ENCODE measurements at regions not wholly inside any gene's neighbourhood (a gene's known extent, or its start where the extent isn't known, plus 50 kb on each side); places are given as distances from the start of the nearest gene placed in this dataset.

- H3K4me1 ChIP-seq (ENCODE audit: control insufficient read depth, insufficient read depth, low read length), result no peaks in the 10 kb centered on the region
- peaks cover 2% of the 10 kb centered on the region for H3K9me3 ChIP-seq (replicated peaks; ENCODE audit: control insufficient read depth, low read depth, low read length)
- no peak overlapping the region for H3K27ac ChIP-seq (ENCODE audit: low read length)
- no peaks in the 10 kb centered on the region for H3K36me3 ChIP-seq (ENCODE audit: control insufficient read depth, insufficient read depth, low read length)
- H3K27me3 ChIP-seq (ENCODE audit: control insufficient read depth, insufficient read depth, low read length), result peaks cover 4% of the 10 kb centered on the region
- WGBS (ENCODE audit: insufficient coverage), result 14% methylated on average over 1 of the region's 6 CpGs
- DNase-seq, result no peak
- H3K4me3 ChIP-seq (ENCODE audit: low read length), result no peak overlapping the region
These were observed 265.9 kb downstream of the SHQ1 start for GRCh38 chr3:72582211-72582878.

GRCh38 chr3:72580900-72581299, 267.3 kb downstream of the SHQ1 start:
- no peak overlapping the region for H3K27ac ChIP-seq (ENCODE audit: low read length)
- H3K27me3 ChIP-seq (ENCODE audit: control insufficient read depth, insufficient read depth, low read length), result peaks cover 4% of the 10 kb centered on the region
- no CpG with 5 or more reads among the region's 2 CpGs for WGBS (ENCODE audit: insufficient coverage)
- H3K4me1 ChIP-seq (ENCODE audit: control insufficient read depth, insufficient read depth, low read length), result no peaks in the 10 kb centered on the region
- H3K36me3 ChIP-seq (ENCODE audit: control insufficient read depth, insufficient read depth, low read length), result no peaks in the 10 kb centered on the region
- no peak overlapping the region for H3K4me3 ChIP-seq (ENCODE audit: low read length)
- peaks cover 2% of the 10 kb centered on the region for H3K9me3 ChIP-seq (replicated peaks; ENCODE audit: control insufficient read depth, low read depth, low read length)
- DNase-seq, result no peak

- Histone ChIP-seq H3K9me3 (replicated peaks; ENCODE audit: control insufficient read depth, low read depth, low read length) (peaks cover 2% of the 10 kb centered on the region), H3K4me1 (ENCODE audit: control insufficient read depth, insufficient read depth, low read length) (no peaks in the 10 kb centered on the region), H3K36me3 (ENCODE audit: control insufficient read depth, insufficient read depth, low read length) (no peaks in the 10 kb centered on the region), H3K27ac (ENCODE audit: low read length) (no peak overlapping the region), H3K27me3 (ENCODE audit: control insufficient read depth, insufficient read depth, low read length) (peaks cover 4% of the 10 kb centered on the region), H3K4me3 (ENCODE audit: low read length) (no peak overlapping the region)
- DNase-seq, result no peak
- 94% methylated on average over 2 of the region's 4 CpGs for WGBS (ENCODE audit: insufficient coverage)
These were observed 267.9 kb downstream of the SHQ1 start for GRCh38 chr3:72580246-72580756.

- Histone ChIP-seq H3K4me3 (ENCODE audit: low read length) (no peak overlapping the region), H3K27ac (ENCODE audit: low read length) (no peak overlapping the region), H3K27me3 (ENCODE audit: control insufficient read depth, insufficient read depth, low read length) (peaks cover 4% of the 10 kb centered on the region), H3K4me1 (ENCODE audit: control insufficient read depth, insufficient read depth, low read length) (no peaks in the 10 kb centered on the region), H3K36me3 (ENCODE audit: control insufficient read depth, insufficient read depth, low read length) (no peaks in the 10 kb centered on the region), H3K9me3 (replicated peaks; ENCODE audit: control insufficient read depth, low read depth, low read length) (peaks cover 2% of the 10 kb centered on the region)
- no peak for DNase-seq
- WGBS (ENCODE audit: insufficient coverage), result 66% methylated on average over 4 of the region's 11 CpGs
These were observed 268.5 kb downstream of the SHQ1 start for GRCh38 chr3:72579581-72580245.

GRCh38 chr3:72579191-72579580, 269.1 kb downstream of the SHQ1 start:
- WGBS (ENCODE audit: insufficient coverage), result no CpG with 5 or more reads among the region's 3 CpGs
- DNase-seq, result no peak
- Histone ChIP-seq H3K36me3 (ENCODE audit: control insufficient read depth, insufficient read depth, low read length) (no peaks in the 10 kb centered on the region), H3K4me1 (ENCODE audit: control insufficient read depth, insufficient read depth, low read length) (no peaks in the 10 kb centered on the region), H3K4me3 (ENCODE audit: low read length) (no peak overlapping the region), H3K9me3 (replicated peaks; ENCODE audit: control insufficient read depth, low read depth, low read length) (peaks cover 2% of the 10 kb centered on the region), H3K27me3 (ENCODE audit: control insufficient read depth, insufficient read depth, low read length) (peaks cover 4% of the 10 kb centered on the region), H3K27ac (ENCODE audit: low read length) (no peak overlapping the region)

- peaks cover 2% of the 10 kb centered on the region for H3K9me3 ChIP-seq (replicated peaks; ENCODE audit: control insufficient read depth, low read depth, low read length)
- H3K27ac ChIP-seq (ENCODE audit: low read length), result no peak overlapping the region
- 100% methylated on average over 5 of the region's 6 CpGs for WGBS (ENCODE audit: insufficient coverage)
- no peaks in the 10 kb centered on the region for H3K4me1 ChIP-seq (ENCODE audit: control insufficient read depth, insufficient read depth, low read length)
- no peak for DNase-seq
- H3K36me3 ChIP-seq (ENCODE audit: control insufficient read depth, insufficient read depth, low read length), result no peaks in the 10 kb centered on the region
- no peak overlapping the region for H3K4me3 ChIP-seq (ENCODE audit: low read length)
- peaks cover 5% of the 10 kb centered on the region for H3K27me3 ChIP-seq (ENCODE audit: control insufficient read depth, insufficient read depth, low read length)
These were observed 271.1 kb downstream of the SHQ1 start for GRCh38 chr3:72577190-72577589.

- 100% methylated on average over 1 of the region's 5 CpGs for WGBS (ENCODE audit: insufficient coverage)
- no peak for DNase-seq
- H3K27me3 ChIP-seq (ENCODE audit: control insufficient read depth, insufficient read depth, low read length), result peaks cover 8% of the 10 kb centered on the region
- H3K9me3 ChIP-seq (replicated peaks; ENCODE audit: control insufficient read depth, low read depth, low read length), result peaks cover 2% of the 10 kb centered on the region
- H3K4me1 ChIP-seq (ENCODE audit: control insufficient read depth, insufficient read depth, low read length), result no peaks in the 10 kb centered on the region
- no peaks in the 10 kb centered on the region for H3K36me3 ChIP-seq (ENCODE audit: control insufficient read depth, insufficient read depth, low read length)
- H3K4me3 ChIP-seq (ENCODE audit: low read length), result no peak overlapping the region
- no peak overlapping the region for H3K27ac ChIP-seq (ENCODE audit: low read length)
These were observed 271.7 kb downstream of the SHQ1 start for GRCh38 chr3:72576563-72576962.

GRCh38 chr3:72574144-72574543, 274.1 kb downstream of the SHQ1 start:
- WGBS (ENCODE audit: insufficient coverage), result no CpG with 5 or more reads among the region's 1 CpG
- Histone ChIP-seq H3K27me3 (ENCODE audit: control insufficient read depth, insufficient read depth, low read length) (peaks cover 4% of the 10 kb centered on the region), H3K4me1 (ENCODE audit: control insufficient read depth, insufficient read depth, low read length) (no peaks in the 10 kb centered on the region), H3K9me3 (replicated peaks; ENCODE audit: control insufficient read depth, low read depth, low read length) (no peaks in the 10 kb centered on the region), H3K27ac (ENCODE audit: low read length) (no peak overlapping the region), H3K4me3 (ENCODE audit: low read length) (no peak overlapping the region), H3K36me3 (ENCODE audit: control insufficient read depth, insufficient read depth, low read length) (no peaks in the 10 kb centered on the region)
- no peak for DNase-seq

- 87% methylated on average over 11 of the region's 13 CpGs for WGBS (ENCODE audit: insufficient coverage)
- Histone ChIP-seq H3K36me3 (ENCODE audit: control insufficient read depth, insufficient read depth, low read length) (no peaks in the 10 kb centered on the region), H3K4me3 (ENCODE audit: low read length) (no peak overlapping the region), H3K27me3 (ENCODE audit: control insufficient read depth, insufficient read depth, low read length) (peaks cover 4% of the 10 kb centered on the region), H3K9me3 (replicated peaks; ENCODE audit: control insufficient read depth, low read depth, low read length) (no peaks in the 10 kb centered on the region), H3K27ac (ENCODE audit: low read length) (no peak overlapping the region), H3K4me1 (ENCODE audit: control insufficient read depth, insufficient read depth, low read length) (no peaks in the 10 kb centered on the region)
- DNase-seq, result no peak
These were observed 275.2 kb downstream of the SHQ1 start for GRCh38 chr3:72573051-72573450.

- WGBS (ENCODE audit: insufficient coverage), result 65% methylated on average over 19 of the region's 19 CpGs
- Histone ChIP-seq H3K27ac (ENCODE audit: low read length) (no peak overlapping the region), H3K36me3 (ENCODE audit: control insufficient read depth, insufficient read depth, low read length) (no peaks in the 10 kb centered on the region)
These were observed 275.7 kb downstream of the SHQ1 start for GRCh38 chr3:72572489-72573007.

More at GRCh38 chr3:72572489-72573007, 275.7 kb downstream of the SHQ1 start:
- Histone ChIP-seq H3K4me1 (ENCODE audit: control insufficient read depth, insufficient read depth, low read length) (no peaks in the 10 kb centered on the region), H3K4me3 (ENCODE audit: low read length) (no peak overlapping the region), H3K27me3 (ENCODE audit: control insufficient read depth, insufficient read depth, low read length) (peaks cover 4% of the 10 kb centered on the region), H3K9me3 (replicated peaks; ENCODE audit: control insufficient read depth, low read depth, low read length) (no peaks in the 10 kb centered on the region)
- no peak for DNase-seq

Measured in muscle of leg (tissue), 3 donors.